Ureter (tissue), 1 donor: ENCODE measurements at regions not wholly inside any gene's neighbourhood (a gene's known extent, or its start where the extent isn't known, plus 50 kb on each side); places are given as distances from the start of the nearest gene placed in this dataset.
"Not testable (repeated sequence)": the region's sequence is repeated elsewhere in the genome, so short reads cannot be mapped to it uniquely, and the experiment has no call there.

Experiments
- DNase-seq: peaks from one replicate; pipeline ENCODE4 v3.0.0-alpha.2; 2020; ENCODE audit warnings: low spot score
- donor health status: DM: yes; HTN: yes; CAD: no.

- no peak for DNase-seq
These were observed 317.7 kb upstream of the ESRRG start for GRCh38 chr1:217040711-217041455.

- DNase-seq, result no peak
These were observed 316.7 kb upstream of the ESRRG start for GRCh38 chr1:217039926-217040325.

GRCh38 chr1:217039139-217039538 lies 315.9 kb upstream of the ESRRG start:
- DNase-seq, result not testable (repeated sequence)

- DNase-seq, result no peak
These were observed 313.5 kb upstream of the ESRRG start for GRCh38 chr1:217036757-217037156.

- no peak for DNase-seq
These were observed 309.6 kb upstream of the ESRRG start for GRCh38 chr1:217032715-217033367.

- peak; percentile 66 for DNase-seq
These were observed 306.3 kb upstream of the ESRRG start for GRCh38 chr1:217029281-217030157.

- no peak for DNase-seq
These were observed 304.3 kb upstream of the ESRRG start for GRCh38 chr1:217027403-217028080.

- DNase-seq, result no peak
These were observed 303.3 kb upstream of the ESRRG start for GRCh38 chr1:217026531-217026930.

GRCh38 chr1:217025381-217025780 lies 302.2 kb upstream of the ESRRG start:
- no peak for DNase-seq

GRCh38 chr1:217024911-217025310 lies 301.7 kb upstream of the ESRRG start:
- no peak for DNase-seq

- no peak for DNase-seq
These were observed 298.7 kb upstream of the ESRRG start for GRCh38 chr1:217021956-217022355.

- no peak for DNase-seq
These were observed 298.2 kb upstream of the ESRRG start for GRCh38 chr1:217021400-217021799.

GRCh38 chr1:217019475-217019874 lies 296.2 kb upstream of the ESRRG start:
- DNase-seq, result no peak

- no peak for DNase-seq
These were observed 295.4 kb upstream of the ESRRG start for GRCh38 chr1:217018648-217019047.

- no peak for DNase-seq
These were observed 293.9 kb upstream of the ESRRG start for GRCh38 chr1:217017165-217017564.

GRCh38 chr1:217014066-217014465 lies 290.8 kb upstream of the ESRRG start:
- DNase-seq, result no peak

- DNase-seq, result no peak
These were observed 289.4 kb upstream of the ESRRG start for GRCh38 chr1:217012659-217013058.

- no peak for DNase-seq
These were observed 287.9 kb upstream of the ESRRG start for GRCh38 chr1:217011097-217011496.

GRCh38 chr1:217010253-217010652 lies 287.0 kb upstream of the ESRRG start:
- DNase-seq, result no peak

GRCh38 chr1:217009376-217009775 lies 286.1 kb upstream of the ESRRG start:
- DNase-seq, result no peak

GRCh38 chr1:217004776-217005436 lies 281.7 kb upstream of the ESRRG start:
- no peak for DNase-seq
